Prostate gland (tissue), 2 donors: ENCODE measurements at regions not wholly inside any gene's neighbourhood (a gene's known extent, or its start where the extent isn't known, plus 50 kb on each side); places are given as distances from the start of the nearest gene placed in this dataset.
"Not testable (repeated sequence)": the region's sequence is repeated elsewhere in the genome, so short reads cannot be mapped to it uniquely, and the experiment has no call there.

Experiments
- DNase-seq: peaks from one replicate; pipeline ENCODE4 v3.0.0-alpha.2; 2019; ENCODE audit warnings: low spot score
- H3K27ac ChIP-seq, 2 donors: fragments of 200-600 bp; sonication (generic); 2 replicates each; pipeline ENCODE4 v1.5.1; 2017 to 2019
- H3K27me3 ChIP-seq: fragments of 200-600 bp; sonication (generic); replicated peaks from 2 replicates; pipeline ENCODE4 v1.5.1; 2019; ENCODE audit not compliant: insufficient read depth
- H3K36me3 ChIP-seq, 2 donors: fragments of 200-600 bp; sonication (generic); 1 replicate in 1 of 2; 2 replicates in 1 of 2; pipeline versions ENCODE4 v1.5.1 to v1.8.1; 2017 to 2019
- H3K4me1 ChIP-seq: fragments of 200-600 bp; sonication (generic); replicated peaks from 2 replicates; pipeline ENCODE4 v1.5.1; 2019
- H3K4me3 ChIP-seq, 2 donors: fragments of 200-600 bp; sonication (generic); 2 replicates each; pipeline ENCODE4 v1.5.1; 2017 to 2019
- H3K9me3 ChIP-seq: fragments of 200-600 bp; sonication (generic); 2 replicates; pipeline ENCODE4 v1.5.1; 2017
- CTCF ChIP-seq, 4 experiments: fragments of 200-600 bp in 2 of 4; fragments of 450-650 bp in 2 of 4; sonication (generic) in 2 of 4; IDR thresholded peaks; 1 replicate in 3 of 4; 2 replicates in 1 of 4; pipeline ENCODE4 v1.5.1; 2016 to 2019; ENCODE audit warnings: antibody characterized with exemption in 4 of 4, mild to moderate bottlenecking in 2 of 4, moderate library complexity in 2 of 4
- POLR2A ChIP-seq: fragments of 450-650 bp; IDR thresholded peaks from one replicate; pipeline ENCODE4 v1.6.1; 2016; ENCODE audit warnings: antibody characterized with exemption, mild to moderate bottlenecking
- POLR2AphosphoS5 ChIP-seq: sonication (generic); formaldehyde crosslinking; IDR thresholded peaks from one replicate; pipeline ENCODE4 v1.6.1; 2017; ENCODE audit warnings: antibody characterized with exemption
- WGBS: methylation state at CpG from one replicate; pipeline ENCODE4 v1.1.5; 2018; 5-methylcytosine and 5-hydroxymethylcytosine counted together
- intact Hi-C: fragments of 100-400 bp; cut with DNase I; formaldehyde crosslinking; loops from one replicate; pipeline ENCODE4 v1.14.2; 2022

GRCh38 chr3:162400697-162401096 is 904.1 kb downstream of the OTOL1 start:
- TF ChIP-seq POLR2A (no peak), POLR2AphosphoS5 (no peak), CTCF (IDR thresholded peaks at IDR 0.05) (no peak)
- H3K9me3 ChIP-seq = no peaks in the 10 kb centered on the region
- no peaks in the 10 kb centered on the region for H3K27me3 ChIP-seq
- intact Hi-C loops = no loop called here
- no peaks in the 10 kb centered on the region for H3K4me1 ChIP-seq
- no peak for DNase-seq
- no peaks in the 10 kb centered on the region for H3K36me3 ChIP-seq
- no peak overlapping the region for H3K27ac ChIP-seq
- no peak overlapping the region for H3K4me3 ChIP-seq
- 28% methylated on average over 3 of the region's 3 CpGs for WGBS

GRCh38 chr3:162411556-162411955 is 914.9 kb downstream of the OTOL1 start:
- intact Hi-C loops = not testable (repeated sequence)
- 86% methylated on average over 23 of the region's 23 CpGs for WGBS

GRCh38 chr3:162421721-162422120 is 925.1 kb downstream of the OTOL1 start:
- Histone ChIP-seq H3K27me3 (no peaks in the 10 kb centered on the region), H3K4me1 (no peaks in the 10 kb centered on the region), H3K9me3 (no peaks in the 10 kb centered on the region), H3K36me3 (no peaks in the 10 kb centered on the region), H3K4me3 (no peak overlapping the region), H3K27ac (no peak overlapping the region)
- no peak for DNase-seq
- intact Hi-C loops = no loop called here
- TF ChIP-seq POLR2AphosphoS5 = no peak
- no peak for TF ChIP-seq CTCF (IDR thresholded peaks at IDR 0.05)
- no peak for TF ChIP-seq POLR2A

More at GRCh38 chr3:162411556-162411955, 914.9 kb downstream of the OTOL1 start:
- not testable (repeated sequence) for H3K9me3 ChIP-seq, H3K36me3 ChIP-seq, DNase-seq, H3K27ac ChIP-seq, H3K4me3 ChIP-seq, H3K4me1 ChIP-seq, H3K27me3 ChIP-seq

- 50% methylated on average over 2 of the region's 2 CpGs for WGBS
Observed at GRCh38 chr3:162428192-162428591, 931.6 kb downstream of the OTOL1 start.

GRCh38 chr3:162435750-162436149 is 939.1 kb downstream of the OTOL1 start:
- TF ChIP-seq CTCF (IDR thresholded peaks at IDR 0.05) = no peak
- no peak for TF ChIP-seq POLR2AphosphoS5
- TF ChIP-seq POLR2A = no peak
- Histone ChIP-seq H3K4me1 (no peaks in the 10 kb centered on the region), H3K27me3 (no peaks in the 10 kb centered on the region), H3K4me3 (no peak overlapping the region), H3K27ac (no peak overlapping the region), H3K36me3 (no peaks in the 10 kb centered on the region), H3K9me3 (no peaks in the 10 kb centered on the region)
- intact Hi-C loops = no loop called here
- DNase-seq = no peak
- 93% methylated on average over 1 of the region's 1 CpG for WGBS

More at GRCh38 chr3:162428192-162428591, 931.6 kb downstream of the OTOL1 start:
- no peak overlapping the region for H3K27ac ChIP-seq
- no peak for DNase-seq
- H3K4me1 ChIP-seq = no peaks in the 10 kb centered on the region
- no peaks in the 10 kb centered on the region for H3K9me3 ChIP-seq
- intact Hi-C loops = no loop called here
- no peak overlapping the region for H3K4me3 ChIP-seq
- no peaks in the 10 kb centered on the region for H3K36me3 ChIP-seq
- TF ChIP-seq CTCF (IDR thresholded peaks at IDR 0.05) (no peak), POLR2AphosphoS5 (no peak), POLR2A (no peak)
- no peaks in the 10 kb centered on the region for H3K27me3 ChIP-seq
